ENCODE measurements at regions not wholly inside any gene's neighbourhood (a gene's known extent, or its start where the extent isn't known, plus 50 kb on each side); places are given as distances from the start of the nearest gene placed in this dataset.

- TF ChIP-seq CTCF (conservative IDR thresholded peaks at IDR 0.05; ENCODE audit: low read length) (no peak), EZH2phosphoT487 (IDR thresholded peaks at IDR 0.05; ENCODE audit: borderline replicate concordance, low read depth, low read length) (no peak)
These were observed 88.6 kb upstream of the CDH20 start for GRCh38 chr18:61244632-61245031.

All from OCI-LY7 (cell line).